HG03558 (cell line): ENCODE measurements at regions not wholly inside any gene's neighbourhood (a gene's known extent, or its start where the extent isn't known, plus 50 kb on each side); places are given as distances from the start of the nearest gene placed in this dataset.

ENCODE experiments used
- ATAC-seq: cut with Tn5 transposase; IDR thresholded peaks from one replicate; pipeline ENCODE4 v1.9.1; 2021; ENCODE audit warnings: moderate number of reproducible peaks; ENCODE audit not compliant: unreplicated experiment; ENCODE audit errors: extremely low read depth

- no peak for ATAC-seq
These were observed 145.1 kb upstream of the THRB start for GRCh38 chr3:24639481-24640329.

GRCh38 chr3:24640330-24640877 is 145.8 kb upstream of the THRB start:
- no peak for ATAC-seq

GRCh38 chr3:24641628-24642027 is 147.0 kb upstream of the THRB start:
- ATAC-seq = no peak

GRCh38 chr3:24645047-24645446 is 150.4 kb upstream of the THRB start:
- no peak for ATAC-seq

- ATAC-seq = no peak
These were observed 152.1 kb upstream of the THRB start for GRCh38 chr3:24646790-24647189.

- ATAC-seq = no peak
These were observed 153.4 kb upstream of the THRB start for GRCh38 chr3:24648063-24648462.

- ATAC-seq = no peak
These were observed 156.2 kb upstream of the THRB start for GRCh38 chr3:24650839-24651238.

- no peak for ATAC-seq
These were observed 163.3 kb upstream of the THRB start for GRCh38 chr3:24657870-24658510.

GRCh38 chr3:24661175-24661584 is 166.5 kb upstream of the THRB start:
- ATAC-seq = no peak

- no peak for ATAC-seq
These were observed 168.0 kb upstream of the THRB start for GRCh38 chr3:24662449-24663345.

- no peak for ATAC-seq
These were observed 168.8 kb upstream of the THRB start for GRCh38 chr3:24663406-24663805.

GRCh38 chr3:24668039-24668438 is 173.4 kb upstream of the THRB start:
- no peak for ATAC-seq

GRCh38 chr3:24670871-24671270 is 176.2 kb upstream of the THRB start:
- no peak for ATAC-seq

GRCh38 chr3:24673596-24673995 is 178.9 kb upstream of the THRB start:
- no peak for ATAC-seq

- ATAC-seq = no peak
These were observed 179.6 kb upstream of the THRB start for GRCh38 chr3:24674261-24674660.

- ATAC-seq = no peak
These were observed 183.4 kb upstream of the THRB start for GRCh38 chr3:24678021-24678420.

GRCh38 chr3:24678421-24678865 is 183.8 kb upstream of the THRB start:
- ATAC-seq = no peak

- no peak for ATAC-seq
These were observed 184.8 kb upstream of the THRB start for GRCh38 chr3:24679429-24679828.

- ATAC-seq = no peak
These were observed 185.7 kb upstream of the THRB start for GRCh38 chr3:24680214-24680967.

GRCh38 chr3:24682141-24682547 is 187.5 kb upstream of the THRB start:
- no peak for ATAC-seq
